ENCODE measurements at regions not wholly inside any gene's neighbourhood (a gene's known extent, or its start where the extent isn't known, plus 50 kb on each side); places are given as distances from the start of the nearest gene placed in this dataset.

GRCh38 chr16:13573903-13574302, 346.1 kb upstream of the ERCC4 start:
- no peak overlapping the region for H3K27ac ChIP-seq
- H3K9me3 ChIP-seq = peaks cover 3% of the 10 kb centered on the region
- H3K36me3 ChIP-seq = no peaks in the 10 kb centered on the region
- no peak overlapping the region for H3K4me3 ChIP-seq
- intact Hi-C loops (cut with DNase I) = no loop called here
- TF ChIP-seq CTCF (IDR thresholded peaks at IDR 0.05) = no peak
- DNase-seq (no peak), ATAC-seq (no peak)
- no peaks in the 10 kb centered on the region for H3K4me1 ChIP-seq
- no peaks in the 10 kb centered on the region for H3K27me3 ChIP-seq (ENCODE audit: low read depth)

- intact Hi-C loops (cut with DNase I) = no loop called here
- H3K27me3 ChIP-seq (ENCODE audit: low read depth) = no peaks in the 10 kb centered on the region
- no peak overlapping the region for H3K27ac ChIP-seq
- H3K36me3 ChIP-seq = no peaks in the 10 kb centered on the region
- ATAC-seq (no peak), DNase-seq (no peak)
- no peaks in the 10 kb centered on the region for H3K9me3 ChIP-seq
- H3K4me3 ChIP-seq = no peak overlapping the region
- no peaks in the 10 kb centered on the region for H3K4me1 ChIP-seq
- TF ChIP-seq CTCF (IDR thresholded peaks at IDR 0.05) = no peak
Observed at GRCh38 chr16:13586051-13586450, 333.9 kb upstream of the ERCC4 start.

GRCh38 chr16:13587181-13587580, 332.8 kb upstream of the ERCC4 start:
- Histone ChIP-seq H3K4me3 (no peak overlapping the region), H3K27me3 (ENCODE audit: low read depth) (no peaks in the 10 kb centered on the region), H3K36me3 (no peaks in the 10 kb centered on the region), H3K27ac (no peak overlapping the region), H3K9me3 (no peaks in the 10 kb centered on the region), H3K4me1 (no peaks in the 10 kb centered on the region)
- no peak for TF ChIP-seq CTCF (IDR thresholded peaks at IDR 0.05)
- intact Hi-C loops (cut with DNase I) = no loop called here
- ATAC-seq (no peak), DNase-seq (no peak)

GRCh38 chr16:13594823-13595222, 325.1 kb upstream of the ERCC4 start:
- Histone ChIP-seq H3K9me3 (no peaks in the 10 kb centered on the region), H3K27me3 (ENCODE audit: low read depth) (peaks cover 5% of the 10 kb centered on the region), H3K27ac (no peak overlapping the region), H3K36me3 (no peaks in the 10 kb centered on the region), H3K4me1 (no peaks in the 10 kb centered on the region), H3K4me3 (no peak overlapping the region)
- no peak for ATAC-seq
- TF ChIP-seq CTCF (IDR thresholded peaks at IDR 0.05) = no peak
- intact Hi-C loops (cut with DNase I) = no loop called here
- DNase-seq = no peak

GRCh38 chr16:13606804-13607203, 313.1 kb upstream of the ERCC4 start:
- Histone ChIP-seq H3K9me3 (no peaks in the 10 kb centered on the region), H3K27ac (no peak overlapping the region), H3K27me3 (ENCODE audit: low read depth) (no peaks in the 10 kb centered on the region), H3K36me3 (no peaks in the 10 kb centered on the region), H3K4me3 (no peak overlapping the region), H3K4me1 (no peaks in the 10 kb centered on the region)
- no peak for TF ChIP-seq CTCF (IDR thresholded peaks at IDR 0.05)
- ATAC-seq (no peak), DNase-seq (no peak)
- intact Hi-C loops (cut with DNase I) = no loop called here

- H3K27me3 ChIP-seq (ENCODE audit: low read depth) = no peaks in the 10 kb centered on the region
- no peak for ATAC-seq
Observed at GRCh38 chr16:13607289-13607688, 312.7 kb upstream of the ERCC4 start.

More at GRCh38 chr16:13607289-13607688, 312.7 kb upstream of the ERCC4 start:
- H3K4me3 ChIP-seq = no peak overlapping the region
- no peaks in the 10 kb centered on the region for H3K36me3 ChIP-seq
- intact Hi-C loops (cut with DNase I) = no loop called here
- TF ChIP-seq CTCF (IDR thresholded peaks at IDR 0.05) = no peak
- no peak overlapping the region for H3K27ac ChIP-seq
- no peaks in the 10 kb centered on the region for H3K9me3 ChIP-seq
- DNase-seq = no peak
- H3K4me1 ChIP-seq = no peaks in the 10 kb centered on the region
